HG03439 (cell line): ENCODE measurements at regions not wholly inside any gene's neighbourhood (a gene's known extent, or its start where the extent isn't known, plus 50 kb on each side); places are given as distances from the start of the nearest gene placed in this dataset.

ENCODE experiments used
- ATAC-seq: cut with Tn5 transposase; IDR thresholded peaks from one replicate; pipeline ENCODE4 v1.9.1; 2021; ENCODE audit warnings: mild to moderate bottlenecking, moderate library complexity; ENCODE audit not compliant: unreplicated experiment

DNA sequence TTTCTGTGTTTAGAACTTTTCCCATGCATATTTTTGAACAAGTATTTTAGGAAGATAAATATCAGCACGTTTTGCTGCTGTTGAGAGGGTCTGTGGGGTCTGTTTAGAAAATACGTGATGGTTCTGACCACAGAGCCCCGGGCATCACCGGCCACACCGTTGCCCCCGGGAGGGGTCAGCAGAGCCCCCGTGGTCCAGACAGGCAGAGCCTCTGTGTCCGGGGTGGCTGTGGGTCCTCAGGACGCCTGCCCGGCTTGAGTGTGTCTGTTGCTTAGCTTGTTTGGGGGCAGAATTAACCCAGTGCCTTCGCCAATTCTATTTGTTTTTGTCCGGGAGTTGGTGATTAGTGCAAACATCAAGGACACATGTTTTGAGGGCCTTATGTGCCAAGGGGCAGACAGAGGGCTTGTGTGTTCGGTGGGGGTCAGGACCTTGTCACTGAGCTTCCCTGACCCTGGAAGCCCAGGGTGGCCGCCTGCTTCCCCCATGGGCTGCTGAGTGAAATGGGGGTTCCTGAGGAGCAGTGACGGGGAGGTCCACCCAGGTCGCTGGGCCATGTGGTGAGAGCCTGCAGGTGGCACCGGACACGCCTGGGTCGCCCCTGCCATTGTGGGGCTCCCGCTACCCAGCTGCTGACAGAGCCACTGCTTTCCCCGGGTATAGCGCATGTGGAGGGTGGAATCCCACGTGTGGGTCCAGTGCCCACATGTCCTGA lies 122.2 kb downstream of the SIK1 start:
- no peak for ATAC-seq

- no peak for ATAC-seq
These were observed 122.7 kb downstream of the SIK1 start for GRCh38 chr21:43304206-43304605.

DNA sequence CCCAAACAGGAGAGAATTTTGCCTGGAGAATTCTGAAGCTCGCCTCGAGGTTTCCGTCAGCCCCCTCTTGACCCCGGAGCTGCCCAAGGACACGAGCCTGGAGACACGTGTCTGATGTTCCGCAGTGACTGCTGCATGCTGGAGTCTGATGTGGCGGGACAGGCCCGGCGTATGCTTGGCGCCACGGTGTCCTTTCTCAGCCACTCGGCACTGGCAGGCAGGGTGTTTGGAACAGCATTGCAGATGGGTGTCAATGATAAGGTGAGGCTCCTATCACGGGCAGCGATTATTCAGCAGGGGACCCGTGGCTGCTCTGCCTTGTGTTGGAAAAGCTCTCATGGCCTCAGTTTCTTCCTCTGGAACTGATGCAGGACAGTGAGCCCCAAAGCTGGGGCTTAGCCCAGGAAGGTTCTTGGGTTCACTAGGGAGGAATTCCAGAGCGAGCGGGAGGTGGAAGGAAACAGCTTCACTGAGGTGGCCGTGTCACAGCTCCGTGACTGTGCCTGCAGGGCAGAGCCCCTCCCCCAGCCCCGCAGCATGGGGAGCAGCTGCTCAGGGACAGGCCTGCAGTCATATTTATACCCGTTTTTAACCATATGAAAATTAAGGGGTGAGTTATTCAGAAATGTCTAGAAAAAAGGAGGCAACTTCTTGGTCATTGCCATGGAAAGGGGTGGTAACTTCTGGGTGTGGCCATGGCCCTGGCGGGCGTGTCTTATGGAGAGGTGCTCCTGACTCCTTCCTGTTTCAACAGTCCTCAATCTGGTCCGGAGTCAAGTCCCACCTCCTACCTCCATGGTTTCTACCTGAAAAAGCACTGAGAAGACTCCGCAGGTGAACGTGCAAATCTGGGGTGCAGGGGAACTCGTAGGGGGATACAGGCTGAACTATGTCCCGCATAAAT lies 123.4 kb downstream of the SIK1 start:
- no peak for ATAC-seq

GRCh38 chr21:43302769-43303168 lies 124.2 kb downstream of the SIK1 start:
- ATAC-seq, result no peak

GRCh38 chr21:43302062-43302700 lies 124.8 kb downstream of the SIK1 start:
- ATAC-seq, result no peak

DNA sequence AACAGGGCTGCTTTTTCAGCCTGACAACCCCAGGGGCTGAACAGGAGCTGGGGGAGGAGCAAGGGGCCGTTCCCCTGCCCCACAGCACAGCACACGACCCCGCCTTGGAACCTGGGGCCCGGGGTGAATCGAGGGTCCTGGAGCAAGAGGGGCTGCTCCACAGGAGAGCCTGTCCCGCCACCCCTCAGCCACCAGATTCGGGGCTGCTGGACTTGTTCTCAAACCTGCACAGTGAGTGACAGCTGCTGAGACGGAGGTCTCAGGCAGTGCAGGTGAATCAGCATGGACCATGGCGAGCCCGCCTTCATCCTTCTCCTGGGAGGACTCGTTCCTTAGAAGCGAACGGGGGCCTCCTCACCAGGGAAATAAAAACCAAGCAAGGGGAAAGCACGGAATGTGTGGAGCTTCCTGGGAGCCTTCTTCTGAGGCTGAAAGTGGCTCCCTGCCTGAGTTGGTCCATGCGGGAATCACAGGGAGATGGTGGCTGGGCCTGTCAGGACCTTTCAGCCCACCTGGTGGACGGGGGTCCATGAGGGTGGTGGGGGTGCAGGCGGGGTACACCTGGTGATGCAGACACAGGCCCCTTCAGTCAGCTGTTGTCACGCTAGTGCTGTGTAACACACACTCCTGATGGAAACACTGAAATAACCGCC lies 125.4 kb downstream of the SIK1 start:
- ATAC-seq, result no peak

DNA sequence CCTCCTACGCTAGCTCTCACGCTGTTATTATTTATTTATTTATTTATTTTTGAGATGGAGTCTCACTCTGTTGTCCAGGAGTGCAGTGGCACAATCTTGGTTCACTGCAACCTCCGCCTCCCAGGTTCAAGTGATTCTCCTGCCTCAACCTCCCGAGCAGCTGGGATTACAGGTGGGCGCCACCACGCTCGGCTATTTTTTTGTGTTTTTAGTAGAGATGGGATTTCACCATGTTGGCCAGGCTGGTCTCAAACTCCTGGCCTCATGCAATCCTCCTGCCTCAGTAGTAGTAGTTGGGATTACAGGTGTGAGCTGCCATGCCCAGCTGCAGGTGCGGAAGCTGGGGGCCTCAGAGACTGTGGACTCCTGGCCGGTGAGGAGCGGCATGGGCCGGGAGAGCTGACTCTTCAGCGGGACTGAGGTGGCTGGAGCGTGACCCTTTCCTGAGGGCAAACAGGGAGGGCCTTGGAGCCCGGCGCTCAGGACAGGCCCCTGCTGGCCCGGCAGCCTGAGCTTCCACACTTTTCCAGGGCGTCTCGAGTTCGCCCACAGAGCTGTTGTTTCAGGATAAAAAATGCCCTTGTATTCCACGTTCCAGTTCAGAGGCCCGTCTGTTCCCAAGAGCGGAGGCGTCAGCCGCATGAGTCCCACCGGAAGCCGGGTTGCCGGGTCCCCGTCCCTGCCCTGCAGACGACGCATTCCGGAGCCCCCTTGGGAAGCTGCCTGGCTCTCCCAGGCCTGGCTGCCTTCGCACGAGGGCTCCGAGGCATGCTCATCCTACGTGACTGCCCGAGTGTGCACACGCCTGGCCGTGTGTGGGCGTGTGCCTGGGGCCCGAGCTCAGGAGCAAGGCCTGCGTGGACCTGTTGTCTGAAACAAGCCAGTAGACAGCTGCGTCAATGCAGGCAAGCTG lies 126.2 kb downstream of the SIK1 start:
- ATAC-seq, result no peak

DNA sequence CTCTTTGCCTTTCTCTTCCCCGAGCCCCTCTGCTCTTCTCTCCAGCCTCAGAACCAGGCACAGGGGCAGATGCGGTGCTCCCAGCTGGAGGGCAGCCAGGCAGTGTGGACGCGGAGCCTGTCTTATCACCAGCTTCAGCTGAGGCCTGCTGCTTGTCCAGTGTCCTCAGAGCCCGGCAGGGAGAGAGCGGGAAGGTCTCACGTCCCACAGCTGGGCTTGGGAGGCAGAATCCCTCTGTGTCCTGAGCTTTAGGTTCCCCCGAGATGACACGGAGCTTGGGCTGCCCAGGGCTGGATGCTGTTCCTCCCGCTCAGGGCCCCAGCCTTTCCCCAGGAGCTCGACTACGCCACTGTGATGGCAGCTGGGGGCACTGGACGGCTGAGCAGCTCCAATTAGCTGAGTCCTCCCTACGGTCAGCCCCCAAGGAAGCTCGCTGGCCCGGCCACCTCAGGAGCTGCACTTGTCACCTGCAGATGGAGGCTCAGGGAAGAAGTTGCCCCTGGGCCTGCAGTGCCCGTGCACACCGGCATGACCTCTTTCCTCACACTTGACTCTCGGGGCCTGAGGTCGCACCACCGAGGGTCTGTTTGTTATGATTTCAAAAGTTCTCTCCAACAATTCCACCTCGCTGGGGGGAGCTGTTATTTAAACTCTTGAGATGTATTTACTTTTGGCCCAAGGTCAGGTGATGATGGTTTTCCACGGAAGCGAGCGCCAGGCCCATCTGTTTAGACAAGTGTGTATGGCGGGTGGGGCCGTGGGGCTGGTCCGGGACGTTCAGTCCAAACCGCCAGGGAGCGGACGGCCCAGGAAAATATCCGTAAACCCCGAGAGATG lies 127.3 kb downstream of the SIK1 start:
- ATAC-seq, result no peak

DNA sequence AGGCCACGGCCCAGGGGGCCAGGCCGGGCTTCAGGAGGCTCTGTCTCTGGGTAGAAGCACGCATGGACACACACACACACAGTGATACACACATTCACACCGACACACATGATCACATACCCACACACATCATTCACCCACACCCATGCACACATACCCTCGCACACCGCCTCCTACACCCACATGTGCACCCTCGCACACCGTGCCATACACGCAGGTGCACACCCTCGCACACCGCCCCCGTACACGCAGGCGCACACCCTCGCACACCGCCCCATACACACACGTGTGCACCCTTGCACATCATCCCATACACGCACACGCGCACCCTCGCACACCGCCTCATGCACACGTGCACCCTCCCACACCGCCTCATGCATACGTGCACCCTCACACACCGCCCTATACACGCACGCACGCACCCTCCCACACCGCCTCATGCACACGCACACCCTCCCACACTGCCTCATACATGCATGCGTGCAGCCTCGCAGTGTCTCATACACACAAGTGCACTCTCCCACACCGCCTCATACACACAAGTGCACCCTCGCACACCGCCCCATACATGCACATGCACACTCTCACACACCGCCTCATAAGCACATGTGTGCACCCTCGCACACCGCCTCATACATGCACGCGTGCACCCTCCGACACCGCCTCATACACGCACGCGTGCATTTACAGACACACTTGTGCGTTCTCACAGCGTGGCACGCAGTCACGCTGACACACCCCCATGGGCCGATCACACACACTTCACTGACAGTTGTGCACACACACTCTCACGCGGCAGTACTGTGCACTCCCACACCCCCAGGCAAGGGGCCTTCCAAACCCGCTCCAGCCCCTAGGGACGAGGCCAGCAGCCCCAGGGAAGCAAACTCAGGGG lies 128.1 kb downstream of the SIK1 start:
- ATAC-seq, result no peak

DNA sequence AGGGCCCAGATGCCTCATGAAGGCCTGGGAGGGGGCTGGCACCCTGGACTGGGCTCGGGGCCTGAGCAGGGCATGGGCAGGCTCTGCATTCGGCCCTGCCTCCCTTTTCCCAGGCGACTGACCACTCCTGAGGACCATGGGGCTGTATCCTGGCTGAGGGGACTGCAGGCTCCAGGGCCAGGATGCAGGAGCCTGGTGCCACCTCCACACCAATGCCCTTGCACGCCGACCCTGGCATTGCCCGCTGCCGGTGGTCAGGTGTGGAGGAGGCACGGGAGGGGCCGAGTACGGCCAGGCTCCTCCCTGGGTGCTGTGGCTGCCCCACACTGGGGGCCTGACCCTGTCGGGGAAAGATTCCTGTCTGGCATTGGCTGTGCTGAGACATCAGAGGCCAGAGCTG lies 128.9 kb downstream of the SIK1 start:
- no peak for ATAC-seq

DNA sequence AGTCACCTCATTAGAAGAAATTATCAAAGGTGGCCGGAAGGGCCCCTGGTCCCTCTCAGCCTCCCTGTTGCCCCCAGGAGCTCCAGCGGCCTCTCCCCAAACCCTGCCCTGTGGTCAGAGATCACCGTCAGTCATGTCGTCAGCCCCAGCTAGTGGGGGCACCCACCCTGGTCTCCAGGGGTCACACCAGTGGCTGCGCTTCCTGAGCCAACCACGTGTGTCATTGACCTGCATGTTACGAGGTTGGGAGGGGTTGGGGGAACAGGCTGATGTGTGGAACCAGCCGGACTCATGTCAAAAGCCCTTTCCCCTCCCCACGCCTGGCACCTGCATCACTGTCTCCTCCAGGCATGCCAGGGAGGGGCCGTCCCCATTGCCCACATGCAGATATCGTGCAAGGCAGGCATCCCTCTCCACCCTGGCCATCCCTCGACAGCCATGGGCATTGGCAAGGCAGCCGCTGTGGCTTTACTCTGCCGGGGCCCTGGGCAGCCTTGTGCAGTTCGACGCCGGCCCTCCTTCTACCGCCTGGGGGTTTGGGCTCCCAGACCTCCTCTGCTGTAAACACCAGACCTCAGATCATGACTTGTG lies 128.7 kb downstream of the CRYAA start:
- ATAC-seq, result no peak

DNA sequence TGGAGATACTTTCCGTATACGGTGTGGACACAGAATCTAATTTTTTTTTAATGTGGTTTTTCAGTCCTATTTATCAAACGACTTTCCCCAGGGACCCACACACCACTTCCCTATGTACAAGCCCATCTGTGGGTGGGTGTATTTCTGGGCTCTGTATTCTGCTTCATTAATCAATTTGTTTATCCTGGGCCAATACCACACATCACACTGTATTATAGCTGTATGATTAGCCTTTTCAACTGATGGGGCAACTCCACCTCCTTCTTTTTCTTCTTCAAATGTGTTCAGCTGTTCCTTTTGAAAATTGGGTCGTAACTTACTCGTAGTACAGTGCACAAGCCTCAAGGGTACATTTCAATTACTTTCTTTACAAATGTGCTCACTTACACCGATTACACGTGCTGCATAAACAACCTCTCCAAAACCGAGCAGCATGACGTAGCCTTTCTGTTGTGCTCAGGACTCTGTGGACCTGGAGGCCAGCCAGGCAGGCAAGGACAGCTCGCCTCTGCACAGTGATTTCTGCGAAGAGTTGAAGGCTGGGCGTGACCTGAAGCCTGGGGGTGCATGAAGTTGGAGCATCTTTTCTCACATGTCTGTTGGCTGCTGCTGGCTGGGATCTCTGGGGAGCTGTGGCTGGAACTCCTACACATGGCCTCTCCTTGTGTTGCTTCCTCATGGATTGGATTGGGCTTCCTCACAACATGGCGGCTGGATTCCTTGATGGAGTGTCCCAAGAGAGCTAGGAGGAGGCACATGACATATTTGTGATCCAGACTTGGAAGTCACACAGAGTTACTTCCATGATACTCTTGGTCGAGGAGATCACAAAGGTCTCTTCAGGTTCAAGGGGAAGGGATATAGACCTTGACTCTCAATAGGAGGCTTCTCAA lies 126.5 kb downstream of the CRYAA start:
- no peak for ATAC-seq

- ATAC-seq, result no peak
These were observed 125.5 kb downstream of the CRYAA start for GRCh38 chr21:43294194-43294902.

DNA sequence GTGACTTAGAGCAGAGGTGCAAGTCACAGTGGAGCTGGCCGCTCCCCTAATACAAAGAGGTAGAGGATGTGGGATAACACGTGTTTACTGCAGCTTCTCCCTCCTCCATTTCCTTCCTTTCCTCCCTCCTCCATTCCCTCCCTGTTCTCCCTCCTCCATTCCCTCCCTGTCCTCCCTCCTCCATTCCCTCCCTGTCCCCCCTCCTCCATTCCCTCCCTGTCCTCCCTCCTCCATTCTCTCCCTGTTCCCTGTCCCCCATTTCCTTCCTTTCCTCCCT lies 124.0 kb downstream of the CRYAA start:
- ATAC-seq, result no peak

GRCh38 chr21:43292041-43292865 lies 123.4 kb downstream of the CRYAA start:
- ATAC-seq, result no peak
